ENCODE measurements at regions not wholly inside any gene's neighbourhood (a gene's known extent, or its start where the extent isn't known, plus 50 kb on each side); places are given as distances from the start of the nearest gene placed in this dataset.

- H3K36me3 ChIP-seq (ENCODE audit: control insufficient read depth, insufficient read depth, low read length): no peaks in the 10 kb centered on the region
- H3K4me3 ChIP-seq (replicated peaks; ENCODE audit: low read depth, low read length): no peak overlapping the region
- DNase-seq (ENCODE audit: extremely low read depth, insufficient read length): no peak
- no peaks in the 10 kb centered on the region for H3K27me3 ChIP-seq (replicated peaks; ENCODE audit: control insufficient read depth, insufficient read depth, low read length)
- TF ChIP-seq CTCF (IDR thresholded peaks at IDR 0.05; ENCODE audit: insufficient read depth, low read length, poor library complexity, severe bottlenecking): no peak
These were observed 375.4 kb upstream of the PROK2 start for GRCh38 chr3:72160351-72160750.

DNA sequence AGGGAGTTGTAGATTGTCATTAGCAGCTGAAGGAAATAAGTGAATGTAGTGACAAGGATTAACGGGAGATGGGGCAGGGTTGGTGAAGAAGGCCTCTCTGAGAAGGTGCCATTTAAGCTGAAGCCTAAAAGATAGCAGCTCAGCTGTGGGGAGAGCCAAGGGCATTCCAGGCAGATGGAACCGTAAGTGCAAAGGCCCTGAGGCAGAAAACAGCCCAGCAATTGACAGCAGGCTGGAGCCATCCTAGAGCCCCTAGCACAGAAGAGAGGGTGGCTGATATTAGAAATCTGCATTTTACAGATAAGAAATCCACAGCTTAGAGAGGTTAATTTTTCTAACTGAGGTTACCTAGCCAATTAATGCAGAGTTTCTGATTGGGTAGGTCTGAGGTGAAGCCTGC lies 374.5 kb upstream of the PROK2 start:
- Histone ChIP-seq H3K27me3 (replicated peaks; ENCODE audit: control insufficient read depth, insufficient read depth, low read length) (no peaks in the 10 kb centered on the region), H3K36me3 (ENCODE audit: control insufficient read depth, insufficient read depth, low read length) (no peaks in the 10 kb centered on the region), H3K4me3 (replicated peaks; ENCODE audit: low read depth, low read length) (no peak overlapping the region)
- no peak for DNase-seq (ENCODE audit: extremely low read depth, insufficient read length)
- no peak for TF ChIP-seq CTCF (IDR thresholded peaks at IDR 0.05; ENCODE audit: insufficient read depth, low read length, poor library complexity, severe bottlenecking)

DNA sequence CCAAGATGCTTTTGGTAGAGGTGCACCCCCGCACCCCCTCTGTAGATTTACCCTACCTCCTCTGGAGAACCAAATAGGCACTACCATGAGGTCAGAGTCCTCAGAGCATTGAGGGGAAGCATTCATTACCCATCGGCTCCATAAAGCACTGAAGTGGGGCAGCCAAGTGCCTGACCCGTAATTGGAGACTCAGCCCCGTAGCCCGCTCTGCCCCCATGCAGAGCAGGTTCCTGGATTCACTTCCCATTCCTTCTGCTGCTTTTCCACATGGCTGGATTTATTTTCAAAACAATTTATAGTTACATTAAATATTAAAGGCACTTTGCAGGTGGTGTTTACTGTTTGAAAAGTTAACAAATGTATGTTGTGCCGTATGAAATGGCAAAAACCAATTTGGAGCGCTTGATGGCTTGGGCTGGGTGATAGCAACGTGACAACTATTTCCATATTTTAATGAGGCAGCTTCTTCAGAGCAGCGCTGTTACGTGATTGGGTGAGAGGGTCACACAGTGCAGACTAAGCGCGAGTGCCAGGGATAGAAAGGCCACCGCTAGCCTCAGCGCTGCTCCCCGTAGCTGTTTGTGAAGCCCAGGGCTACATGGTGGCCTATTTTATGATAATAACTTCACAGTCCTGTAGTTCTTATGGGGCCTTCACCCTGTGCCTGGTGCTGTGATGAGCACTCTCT lies 373.8 kb upstream of the PROK2 start:
- no peak for TF ChIP-seq CTCF (IDR thresholded peaks at IDR 0.05; ENCODE audit: insufficient read depth, low read length, poor library complexity, severe bottlenecking)
- DNase-seq (ENCODE audit: extremely low read depth, insufficient read length): no peak
- no peaks in the 10 kb centered on the region for H3K27me3 ChIP-seq (replicated peaks; ENCODE audit: control insufficient read depth, insufficient read depth, low read length)
- H3K4me3 ChIP-seq (replicated peaks; ENCODE audit: low read depth, low read length): no peak overlapping the region
- no peaks in the 10 kb centered on the region for H3K36me3 ChIP-seq (ENCODE audit: control insufficient read depth, insufficient read depth, low read length)

DNA sequence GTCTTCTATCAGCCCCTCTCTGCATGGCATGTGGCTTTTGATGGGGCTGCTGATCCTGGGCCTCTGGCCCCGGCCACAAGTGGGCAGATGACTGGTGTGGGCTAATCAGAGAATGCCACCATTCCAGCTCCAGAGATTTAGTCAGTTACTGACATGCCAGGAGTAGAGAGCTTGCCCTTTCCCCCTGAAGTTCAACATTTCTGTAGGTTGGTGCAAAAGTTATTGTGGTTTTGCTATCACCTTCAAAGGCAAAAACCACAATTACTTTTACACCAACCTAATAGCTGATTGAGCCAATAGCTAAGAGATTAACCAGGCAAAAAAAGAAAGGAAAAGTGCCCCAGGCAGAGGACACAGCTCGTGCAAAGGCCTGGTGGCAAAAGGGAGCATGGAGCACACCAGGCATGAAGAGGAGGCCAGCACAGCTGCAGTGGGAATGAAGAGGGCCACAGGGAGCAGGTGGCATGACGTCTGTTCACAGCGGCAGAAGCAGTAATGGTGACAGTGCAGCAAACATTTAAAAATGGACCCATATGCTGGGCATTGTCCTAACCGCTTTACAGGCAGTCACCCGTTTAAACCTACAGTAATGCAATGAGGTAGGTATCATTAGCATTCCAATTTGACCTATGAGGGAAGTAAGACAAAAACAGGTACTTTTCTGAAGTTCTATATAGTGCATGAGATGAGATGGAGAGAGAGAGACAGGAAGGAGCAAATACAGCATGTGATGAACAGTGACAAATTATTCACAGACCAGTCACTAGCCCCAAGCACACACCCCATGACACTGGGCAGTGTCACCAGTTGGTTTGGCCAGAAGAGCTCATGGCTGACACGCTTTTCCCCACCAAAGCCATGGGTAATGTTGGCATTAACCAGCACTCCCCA lies 373.0 kb upstream of the PROK2 start:
- no peak for TF ChIP-seq CTCF (IDR thresholded peaks at IDR 0.05; ENCODE audit: insufficient read depth, low read length, poor library complexity, severe bottlenecking)
- Histone ChIP-seq H3K4me3 (replicated peaks; ENCODE audit: low read depth, low read length) (no peak overlapping the region), H3K36me3 (ENCODE audit: control insufficient read depth, insufficient read depth, low read length) (no peaks in the 10 kb centered on the region), H3K27me3 (replicated peaks; ENCODE audit: control insufficient read depth, insufficient read depth, low read length) (no peaks in the 10 kb centered on the region)
- peak; percentile 26 for DNase-seq (ENCODE audit: extremely low read depth, insufficient read length)

DNA sequence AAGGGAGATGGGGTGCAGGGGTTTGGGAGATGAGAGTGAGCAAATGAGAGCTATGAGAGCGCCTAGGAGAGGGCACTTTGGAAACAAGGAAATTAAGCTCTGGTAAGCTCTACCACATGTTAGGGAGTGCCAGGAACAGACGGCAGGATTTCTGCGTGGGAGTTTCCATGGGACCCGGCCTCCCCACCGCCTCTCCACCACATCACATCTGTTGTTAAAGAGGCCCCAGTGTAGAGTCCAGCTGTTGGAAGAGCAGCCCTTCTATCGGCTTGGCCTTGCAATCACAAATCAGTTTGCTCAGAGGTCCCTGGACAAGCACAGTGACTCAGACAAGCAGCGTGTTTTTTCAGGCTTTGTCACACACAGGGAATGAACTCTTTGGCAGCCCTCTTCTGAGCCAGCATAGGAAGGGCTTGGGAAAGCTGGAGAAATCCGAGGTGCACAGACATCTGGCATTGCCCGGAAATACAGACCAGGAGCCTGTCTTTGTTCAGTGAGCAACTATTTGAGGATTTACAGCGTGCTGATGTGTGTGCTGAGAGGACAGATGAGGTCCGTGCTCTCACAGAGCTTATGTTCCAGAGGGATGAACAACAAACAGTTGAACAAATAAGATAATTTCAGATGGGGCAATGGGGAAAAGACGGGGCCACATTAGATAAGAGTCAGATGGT lies 370.6 kb upstream of the PROK2 start:
- no peaks in the 10 kb centered on the region for H3K27me3 ChIP-seq (replicated peaks; ENCODE audit: control insufficient read depth, insufficient read depth, low read length)
- DNase-seq (ENCODE audit: extremely low read depth, insufficient read length): no peak
- no peak for TF ChIP-seq CTCF (IDR thresholded peaks at IDR 0.05; ENCODE audit: insufficient read depth, low read length, poor library complexity, severe bottlenecking)
- H3K36me3 ChIP-seq (ENCODE audit: control insufficient read depth, insufficient read depth, low read length): no peaks in the 10 kb centered on the region
- no peak overlapping the region for H3K4me3 ChIP-seq (replicated peaks; ENCODE audit: low read depth, low read length)
